IMR-90 (cell line): ENCODE measurements at regions not wholly inside any gene's neighbourhood (a gene's known extent, or its start where the extent isn't known, plus 50 kb on each side); places are given as distances from the start of the nearest gene placed in this dataset.

Experiments
- ATAC-seq: fragments of 200-7000 bp; cut with Tn5 transposase; 2 replicates; pipeline ENCODE4 v1.9.1; 2020; ENCODE audit warnings: low read depth, mild to moderate bottlenecking, moderate library complexity
- BruUV-seq: library from RNA; stranded (reverse); fragments of 400-500 nt; replicated peaks from 2 replicates; lab custom pipeline; 2021; lab: Mats Ljungman, UMichigan
- CTCF ChIA-PET: fragments of 300-600 bp; formaldehyde crosslinking; extraction: SDS; loops from one replicate; lab custom pipeline; 2021; ENCODE audit warnings: antibody characterized with exemption; lab: Yijun Ruan, JAX
- POLR2A ChIA-PET: fragments of 300-600 bp; sonication (Branson Sonifier 250); formaldehyde crosslinking; loops from one replicate; lab custom pipeline; 2022; ENCODE audit warnings: antibody characterized with exemption; ENCODE audit not compliant: unreplicated experiment; lab: Charles Lee
- DNase-seq: peaks from one replicate; pipeline ENCODE4 v3.0.0; 2013
- H2AFZ ChIP-seq: replicated peaks from 2 replicates; pipeline ENCODE3; 2013; ENCODE audit warnings: low read length, mild to moderate bottlenecking; ENCODE audit not compliant: poor library complexity
- H2AK5ac ChIP-seq: 2 replicates; pipeline ENCODE4 v1.6.1; 2013; ENCODE audit warnings: low read depth, low read length, inconsistent platforms
- H2AK9ac ChIP-seq: replicated peaks from 2 replicates; pipeline ENCODE3; 2013; ENCODE audit warnings: mild to moderate bottlenecking, low read depth, low read length, moderate library complexity; ENCODE audit not compliant: poor library complexity
- H2BK120ac ChIP-seq: 2 replicates; pipeline ENCODE4 v1.6.1; 2013; ENCODE audit warnings: low read depth, low read length, inconsistent platforms
- H2BK15ac ChIP-seq: 3 replicates; pipeline ENCODE4 v1.6.1; 2013; ENCODE audit warnings: low read depth, low read length, inconsistent platforms
- H2BK20ac ChIP-seq: 2 replicates; pipeline ENCODE4 v1.6.1; 2013; ENCODE audit warnings: low read depth, mild to moderate bottlenecking, inconsistent platforms, low read length, moderate library complexity
- H2BK5ac ChIP-seq: 2 replicates; pipeline ENCODE4 v1.6.1; 2013; ENCODE audit warnings: mild to moderate bottlenecking, low read depth, low read length, inconsistent platforms; ENCODE audit not compliant: poor library complexity, severe bottlenecking
- H3K14ac ChIP-seq: replicated peaks from 2 replicates; pipeline ENCODE4 v1.6.1; 2013; ENCODE audit warnings: low read depth, low read length, inconsistent platforms
- H3K18ac ChIP-seq: 2 replicates; pipeline ENCODE4 v1.6.1; 2013; ENCODE audit warnings: low read depth, low read length, control low read depth
- H3K23ac ChIP-seq: 2 replicates; pipeline ENCODE4 v1.6.1; 2013; ENCODE audit warnings: low read depth, low read length, inconsistent platforms
- H3K27ac ChIP-seq: 2 replicates; pipeline ENCODE4 v1.5.1; 2013; ENCODE audit warnings: mild to moderate bottlenecking, control low read depth, low read length; ENCODE audit not compliant: insufficient read depth
- H3K27me3 ChIP-seq: 2 replicates; pipeline ENCODE4 v1.6.1; 2013; ENCODE audit warnings: low read length; ENCODE audit not compliant: control insufficient read depth, insufficient read depth
- H3K36me3 ChIP-seq: 2 replicates; pipeline ENCODE4 v1.6.1; 2013; ENCODE audit warnings: low read length, mixed read lengths; ENCODE audit not compliant: control insufficient read depth, insufficient read depth
- H3K4ac ChIP-seq: 2 replicates; pipeline ENCODE4 v1.6.1; 2013; ENCODE audit warnings: low read depth, low read length, inconsistent platforms
- H3K4me1 ChIP-seq: 2 replicates; pipeline ENCODE4 v1.6.1; 2013; ENCODE audit warnings: low read length, mixed read lengths; ENCODE audit not compliant: control insufficient read depth, insufficient read depth
- H3K4me2 ChIP-seq: 2 replicates; pipeline ENCODE4 v1.6.1; 2013; ENCODE audit warnings: low read depth, mild to moderate bottlenecking, control low read depth, low read length, moderate library complexity
- H3K4me3 ChIP-seq: 2 replicates; pipeline ENCODE4 v1.5.1; 2013; ENCODE audit warnings: low read depth, mild to moderate bottlenecking, control low read depth, low read length, moderate library complexity; ENCODE audit not compliant: insufficient read depth
- H3K56ac ChIP-seq: 2 replicates; pipeline ENCODE4 v1.6.1; 2013; ENCODE audit warnings: low read length, inconsistent platforms; ENCODE audit not compliant: insufficient read depth; ENCODE audit errors: extremely low read depth
- H3K79me1 ChIP-seq, 2 experiments: 2 replicates each; pipeline ENCODE4 v1.6.1; 2013; ENCODE audit warnings: low read length in 2 of 2, inconsistent platforms in 1 of 2, low read depth in 1 of 2
- H3K9ac ChIP-seq: 2 replicates; pipeline ENCODE4 v1.6.1; 2013; ENCODE audit warnings: low read depth, low read length, control low read depth
- H3K9me1 ChIP-seq: 2 replicates; pipeline ENCODE4 v1.6.1; 2013; ENCODE audit warnings: low read length, inconsistent platforms; ENCODE audit not compliant: insufficient read depth
- H3K9me3 ChIP-seq: 2 replicates; pipeline ENCODE4 v1.6.1; 2013; ENCODE audit warnings: low read length; ENCODE audit not compliant: control insufficient read depth, insufficient read depth
- H4K20me1 ChIP-seq: 2 replicates; pipeline ENCODE4 v1.6.1; 2013; ENCODE audit warnings: low read length, inconsistent platforms; ENCODE audit not compliant: insufficient read depth
- H4K5ac ChIP-seq: 2 replicates; pipeline ENCODE4 v1.6.1; 2013; ENCODE audit warnings: mild to moderate bottlenecking, low read depth, low read length, control low read depth
- H4K8ac ChIP-seq, 2 experiments: 2 replicates each; pipeline ENCODE4 v1.6.1; 2013; ENCODE audit warnings: low read depth in 2 of 2, low read length in 2 of 2, control low read depth in 1 of 2, inconsistent platforms in 1 of 2
- H4K91ac ChIP-seq: 2 replicates; pipeline ENCODE4 v1.6.1; 2013; ENCODE audit warnings: low read depth, low read length, inconsistent platforms; ENCODE audit not compliant: insufficient read depth
- FOS ChIP-seq: fragments of 150-350 bp; IDR thresholded peaks from 2 replicates; pipeline ENCODE4 v1.6.1; 2016; ENCODE audit warnings: low read depth, low read length
- MAFK ChIP-seq: IDR thresholded peaks from 2 replicates; pipeline ENCODE4 v1.6.1; 2012; ENCODE audit warnings: low read depth, low read length, improper control_type of control experiment
- RCOR1 ChIP-seq: IDR thresholded peaks from 2 replicates; pipeline ENCODE4 v1.6.1; 2012; ENCODE audit warnings: mild to moderate bottlenecking, low read length, improper control_type of control experiment; ENCODE audit not compliant: insufficient replicate concordance
- RFX5 ChIP-seq: IDR thresholded peaks from 2 replicates; pipeline ENCODE4 v1.8.0; 2012; ENCODE audit warnings: low read depth, mild to moderate bottlenecking, low read length, moderate library complexity
- WGBS, 2 experiments: methylation state at CpG; one replicate each; pipeline versions ENCODE4 v1.1.5 to v1.1.7; 2013; ENCODE audit warnings: missing lambda C conversion rate in 2 of 2; ENCODE audit not compliant: insufficient read length in 1 of 2; ENCODE audit errors: extremely low coverage in 2 of 2; 5-methylcytosine and 5-hydroxymethylcytosine counted together
- dilution Hi-C: fragments of 300-500 bp; cut with HindIII; formaldehyde crosslinking; loops from one replicate; pipeline ENCODE4 v1.14.3; 2018; ENCODE audit warnings: low sequenced_read_pairs; ENCODE audit not compliant: unreplicated experiment
- in situ Hi-C: fragments of 300-500 bp; cut with MboI; formaldehyde crosslinking; loops from 3 replicates; pipeline ENCODE4 v1.14.3; 2019; ENCODE audit warnings: low sequenced_read_pairs, inconsistent platforms, mixed read lengths
- intact Hi-C: fragments of 100-400 bp; cut with micrococcal nuclease; formaldehyde crosslinking; loops from 2 replicates; pipeline ENCODE4 v1.10.0; 2022
- TF ChIP-seq, protein P1 (sequence below): fragments of 150-350 bp; IDR thresholded peaks from 2 replicates; pipeline ENCODE4 v1.6.1; 2017; ENCODE audit warnings: mild to moderate bottlenecking, antibody characterized with exemption, low read length, low read depth

- no peak for ATAC-seq
- Histone ChIP-seq H3K4me3 (no peak overlapping the region), H3K4me1 (peaks cover 4% of the 10 kb centered on the region), H2BK120ac (peak overlapping the region; percentile 74), H3K9me1 (peaks cover 5% of the 10 kb centered on the region; the same call in 1 of the 2 replicates), H2AFZ (no peak overlapping the region), H2AK9ac (no peak overlapping the region), H3K23ac (peak overlapping the region; percentile 21; the same call in 1 of the 2 replicates), H4K8ac (0 out of 4 replicates have a peak overlapping the region, but pooled peaks of 1 of the 2 experiments have one; percentile 4), H2BK5ac (no peak overlapping the region), H3K9me3 (no peaks in the 10 kb centered on the region), H3K56ac (no peak overlapping the region), H4K20me1 (no peaks in the 10 kb centered on the region), H3K18ac (no peak overlapping the region; the same call in 1 of the 2 replicates), H2BK20ac (peak overlapping the region; percentile 77), H4K5ac (no peak overlapping the region), H4K91ac (peak overlapping the region; percentile 45; the same call in 1 of the 2 replicates), H3K79me1 (no peaks in the 10 kb centered on the region), H3K9ac (no peak overlapping the region), H3K36me3 (no peaks in the 10 kb centered on the region), H3K27me3 (no peaks in the 10 kb centered on the region), H3K14ac (peak overlapping the region; percentile 27; the same call in 1 of the 2 replicates), H3K4ac (peak overlapping the region; percentile 8; the same call in 1 of the 2 replicates), H3K4me2 (no peak overlapping the region), H2BK15ac (0 out of 3 replicates have a peak overlapping the region, but pooled peaks have one; percentile 5), H3K27ac (no peak overlapping the region), H2AK5ac (no peak overlapping the region; the same call in 1 of the 2 replicates)
- WGBS, 2 experiments: no CpG with 5 or more reads among the region's 1 CpG
- dilution Hi-C loops: no loop called here
- BruUV-seq: no TSS peak
- ChIA-PET CTCF (interaction anchor here (0.7 kb wide), 1 partner anchor 136 kb away, joined by 4 read pairs; no protein-coding TSS in a partner anchor), POLR2A (no interaction called here)
- intact Hi-C loops: no loop called here
- TF ChIP-seq FOS (no peak), RCOR1 (no peak), RFX5 (no peak), MAFK (no peak)
- TF ChIP-seq, protein P1, sequence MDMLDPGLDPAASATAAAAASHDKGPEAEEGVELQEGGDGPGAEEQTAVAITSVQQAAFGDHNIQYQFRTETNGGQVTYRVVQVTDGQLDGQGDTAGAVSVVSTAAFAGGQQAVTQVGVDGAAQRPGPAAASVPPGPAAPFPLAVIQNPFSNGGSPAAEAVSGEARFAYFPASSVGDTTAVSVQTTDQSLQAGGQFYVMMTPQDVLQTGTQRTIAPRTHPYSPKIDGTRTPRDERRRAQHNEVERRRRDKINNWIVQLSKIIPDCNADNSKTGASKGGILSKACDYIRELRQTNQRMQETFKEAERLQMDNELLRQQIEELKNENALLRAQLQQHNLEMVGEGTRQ: no peak
- no peak for DNase-seq
- in situ Hi-C loops: no loop called here
These were observed 382.6 kb downstream of the ZEB2 start for GRCh38 chr2:144137272-144137671.
